GM18867 (cell line): ENCODE measurements at regions not wholly inside any gene's neighbourhood (a gene's known extent, or its start where the extent isn't known, plus 50 kb on each side); places are given as distances from the start of the nearest gene placed in this dataset.

Experiments used
- ATAC-seq: cut with Tn5 transposase; IDR thresholded peaks from one replicate; pipeline ENCODE4 v1.9.1; 2021; ENCODE audit warnings: mild to moderate bottlenecking, moderate library complexity; ENCODE audit not compliant: unreplicated experiment

GRCh38 chr4:18556402-18556801 lies 534.8 kb upstream of the LCORL start:
- no peak for ATAC-seq

DNA sequence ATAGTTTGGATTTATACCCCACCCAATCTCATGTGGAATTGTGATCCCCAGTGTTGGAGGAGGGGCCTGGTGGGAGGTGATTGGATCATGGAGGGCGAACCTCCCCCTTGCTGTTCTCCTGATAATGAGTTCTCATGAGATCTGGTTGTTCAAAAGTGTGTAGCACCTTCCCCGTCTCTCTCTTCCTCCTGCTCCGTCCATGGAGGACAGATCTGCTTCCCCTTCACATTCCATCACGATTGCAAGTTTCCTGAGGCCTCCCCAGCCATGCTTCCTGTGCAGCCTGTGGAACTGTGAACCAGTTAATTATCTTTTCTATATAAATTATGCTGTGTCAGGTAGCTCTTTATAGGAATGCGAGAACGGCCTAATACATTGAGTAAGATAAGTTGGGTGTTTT lies 518.8 kb upstream of the LCORL start:
- no peak for ATAC-seq

- no peak for ATAC-seq
Observed at GRCh38 chr4:18538121-18538520, 516.6 kb upstream of the LCORL start.

GRCh38 chr4:18536428-18536827 lies 514.9 kb upstream of the LCORL start:
- ATAC-seq = no peak

- no peak for ATAC-seq
Observed at GRCh38 chr4:18535948-18536347, 514.4 kb upstream of the LCORL start.

GRCh38 chr4:18533262-18533775 lies 511.8 kb upstream of the LCORL start:
- ATAC-seq = no peak

DNA sequence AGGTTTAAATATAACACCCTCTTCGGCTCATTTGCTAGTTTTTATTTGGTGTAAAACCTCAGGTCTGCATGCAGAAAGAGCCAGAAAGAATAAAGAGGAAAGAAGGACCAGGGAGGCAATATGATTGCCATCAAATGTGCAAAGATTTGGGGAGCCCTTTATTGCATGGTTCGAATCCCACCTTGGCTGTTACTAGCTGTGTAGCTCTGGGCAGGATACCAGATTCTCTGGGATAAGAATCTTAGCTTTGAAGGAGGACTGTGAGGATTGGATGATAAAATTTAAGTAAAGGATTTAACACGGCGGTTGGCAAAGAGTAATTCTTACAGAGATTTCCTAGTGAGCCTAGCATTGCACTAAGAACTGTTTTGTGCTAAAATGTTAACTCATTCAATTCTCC lies 510.2 kb upstream of the LCORL start:
- no peak for ATAC-seq

- ATAC-seq = no peak
Observed at GRCh38 chr4:18529482-18529881, 507.9 kb upstream of the LCORL start.

DNA sequence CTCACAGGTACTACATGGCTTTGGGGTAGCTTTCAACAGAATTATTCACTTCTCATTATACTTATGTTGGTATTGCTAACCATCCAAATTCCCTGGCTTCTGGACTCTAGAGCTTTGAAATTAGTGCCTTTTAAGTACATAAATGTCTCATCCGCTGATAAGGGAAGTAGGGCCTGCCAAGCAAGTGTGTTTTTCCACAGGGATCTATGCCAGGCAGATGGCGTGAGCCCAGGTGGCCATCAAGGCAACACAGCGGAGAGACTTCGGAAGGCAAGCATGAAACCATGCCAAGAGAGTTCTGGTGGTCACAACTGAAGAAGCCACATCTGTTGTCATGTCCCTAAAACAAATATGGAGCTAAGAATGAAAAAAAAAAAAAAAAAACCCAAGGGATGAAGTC lies 503.1 kb upstream of the LCORL start:
- ATAC-seq = no peak

GRCh38 chr4:18518098-18518497 lies 496.5 kb upstream of the LCORL start:
- ATAC-seq = no peak

GRCh38 chr4:18513861-18514260 lies 492.3 kb upstream of the LCORL start:
- ATAC-seq = no peak

DNA sequence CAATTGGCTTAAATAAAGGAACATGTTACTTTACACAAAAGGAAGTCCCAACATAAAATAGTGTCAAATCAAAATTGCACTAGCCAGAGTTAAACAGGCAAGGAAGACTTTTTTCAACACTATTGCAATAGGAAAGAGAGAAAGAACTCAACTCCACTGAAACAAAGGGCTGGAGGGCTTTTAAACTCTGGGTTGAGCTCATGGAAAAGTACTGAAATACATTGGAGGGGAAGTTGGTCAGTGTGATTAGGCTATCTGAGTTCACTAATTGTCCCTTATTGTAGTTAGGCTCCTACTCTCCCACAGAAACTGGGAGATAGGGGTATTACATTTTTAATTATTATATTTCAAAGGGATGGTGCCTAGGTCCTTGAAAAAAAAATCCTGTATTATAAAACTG lies 491.2 kb upstream of the LCORL start:
- no peak for ATAC-seq

- no peak for ATAC-seq
Observed at GRCh38 chr4:18511727-18512126, 490.2 kb upstream of the LCORL start.

- ATAC-seq = no peak
Observed at GRCh38 chr4:18508786-18509185, 487.2 kb upstream of the LCORL start.

GRCh38 chr4:18480928-18481327 lies 459.4 kb upstream of the LCORL start:
- ATAC-seq = no peak

GRCh38 chr4:18480342-18480741 lies 458.8 kb upstream of the LCORL start:
- ATAC-seq = no peak

- no peak for ATAC-seq
Observed at GRCh38 chr4:18479825-18480224, 458.3 kb upstream of the LCORL start.

DNA sequence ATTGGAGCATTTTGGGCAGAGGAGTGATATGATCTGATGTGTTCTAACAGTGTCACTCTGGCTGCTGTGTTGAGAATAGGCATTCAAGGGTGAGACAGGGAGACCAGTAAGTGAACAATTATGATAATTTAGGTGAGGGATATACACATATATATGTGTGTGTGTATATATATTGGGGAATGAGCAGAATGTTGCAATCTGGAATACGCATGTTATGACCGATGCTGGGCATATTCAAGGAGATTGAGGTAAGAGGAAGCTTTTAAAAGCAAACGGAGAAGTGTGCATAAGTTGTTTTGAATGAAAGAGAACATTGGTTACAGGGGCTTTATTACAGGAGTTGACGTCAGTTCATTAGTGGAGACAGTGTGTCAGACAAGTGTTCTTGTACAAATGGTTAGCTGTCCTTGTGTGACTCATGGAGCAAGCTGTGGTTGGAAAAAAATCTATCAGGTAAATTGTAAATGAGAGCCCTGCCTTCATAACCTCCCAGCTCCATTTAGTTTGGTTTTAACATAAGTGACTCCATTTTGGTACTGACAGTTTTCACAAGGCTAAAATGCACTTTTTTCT lies 442.5 kb upstream of the LCORL start:
- ATAC-seq = no peak

- no peak for ATAC-seq
Observed at GRCh38 chr4:18458465-18458864, 436.9 kb upstream of the LCORL start.

DNA sequence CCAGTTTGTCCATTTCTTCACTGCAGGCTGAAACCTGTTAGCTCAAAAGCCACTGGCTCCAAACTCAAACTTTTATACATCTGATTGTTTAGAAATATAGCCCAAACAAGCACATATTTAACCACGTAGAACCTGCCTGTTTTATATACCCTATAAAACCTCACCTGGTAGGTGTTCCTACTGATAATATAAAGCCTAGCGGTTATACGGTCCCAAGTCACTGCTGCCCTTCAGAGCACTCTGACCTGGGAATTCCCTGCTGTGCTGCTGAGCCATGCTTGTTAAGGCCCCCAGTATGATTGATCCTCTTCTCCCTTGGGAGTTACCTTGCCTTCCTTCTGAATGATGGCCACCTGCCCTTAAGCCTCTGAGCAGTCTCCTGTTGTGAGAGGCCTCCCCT lies 432.8 kb upstream of the LCORL start:
- ATAC-seq = no peak

GRCh38 chr4:18445110-18445509 lies 423.6 kb upstream of the LCORL start:
- ATAC-seq = no peak

GRCh38 chr4:18444206-18444605 lies 422.7 kb upstream of the LCORL start:
- ATAC-seq = no peak

DNA sequence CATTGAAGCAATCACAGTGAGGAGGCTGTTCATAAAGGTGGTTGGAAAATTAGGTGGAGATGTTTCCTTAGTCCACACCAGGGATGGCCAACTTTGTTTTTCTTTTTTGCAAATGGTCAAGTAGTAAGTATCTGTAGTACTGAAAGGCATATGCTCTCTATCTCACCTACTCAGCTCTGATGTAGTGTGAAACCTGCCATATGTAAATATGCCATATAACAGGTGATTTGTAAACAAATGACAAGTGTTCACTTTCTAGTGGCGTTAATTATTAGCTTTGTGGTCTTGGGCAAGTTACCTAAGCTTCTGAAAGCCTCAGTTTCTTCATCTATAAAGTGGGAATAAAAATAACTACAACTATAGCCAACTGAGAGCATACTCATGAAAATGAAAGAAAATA lies 421.4 kb upstream of the LCORL start:
- ATAC-seq = peak; percentile 48
